GM18868 (cell line): ENCODE measurements at regions not wholly inside any gene's neighbourhood (a gene's known extent, or its start where the extent isn't known, plus 50 kb on each side); places are given as distances from the start of the nearest gene placed in this dataset.
"Not testable (repeated sequence)": the region's sequence is repeated elsewhere in the genome, so short reads cannot be mapped to it uniquely, and the experiment has no call there.

Source experiments
- ATAC-seq: cut with Tn5 transposase; IDR thresholded peaks from one replicate; pipeline ENCODE4 v1.9.1; 2021; ENCODE audit warnings: mild to moderate bottlenecking, moderate library complexity; ENCODE audit not compliant: unreplicated experiment

GRCh38 chr13:44853641-44854040 lies 135.6 kb downstream of the NUFIP1 start:
- no peak for ATAC-seq

- no peak for ATAC-seq
Measured at GRCh38 chr13:44848920-44849676, 140.2 kb downstream of the NUFIP1 start.

- not testable (repeated sequence) for ATAC-seq
Measured at GRCh38 chr13:44845281-44846058, 143.8 kb downstream of the NUFIP1 start.

GRCh38 chr13:44844786-44845185 lies 144.5 kb downstream of the NUFIP1 start:
- no peak for ATAC-seq

GRCh38 chr13:44843403-44843802 lies 145.9 kb downstream of the NUFIP1 start:
- no peak for ATAC-seq

GRCh38 chr13:44842158-44842557 lies 147.1 kb downstream of the NUFIP1 start:
- no peak for ATAC-seq

- no peak for ATAC-seq
Measured at GRCh38 chr13:44840131-44840530, 149.1 kb downstream of the NUFIP1 start.

- no peak for ATAC-seq
Measured at GRCh38 chr13:44837250-44837649, 152.0 kb downstream of the NUFIP1 start.

- ATAC-seq: no peak
Measured at GRCh38 chr13:44834404-44834803, 154.9 kb downstream of the NUFIP1 start.

GRCh38 chr13:44833626-44834025 lies 155.6 kb downstream of the NUFIP1 start:
- ATAC-seq: no peak

GRCh38 chr13:44833139-44833538 lies 156.1 kb downstream of the NUFIP1 start:
- no peak for ATAC-seq

GRCh38 chr13:44826591-44827350 lies 162.5 kb downstream of the NUFIP1 start:
- ATAC-seq: no peak

- no peak for ATAC-seq
Measured at GRCh38 chr13:44825953-44826352, 163.3 kb downstream of the NUFIP1 start.

GRCh38 chr13:44823555-44823954 lies 165.7 kb downstream of the NUFIP1 start:
- not testable (repeated sequence) for ATAC-seq

- no peak for ATAC-seq
Measured at GRCh38 chr13:44822291-44822690, 167.0 kb downstream of the NUFIP1 start.

GRCh38 chr13:44819772-44820171 lies 169.5 kb downstream of the NUFIP1 start:
- ATAC-seq: no peak

GRCh38 chr13:44819245-44819644 lies 170.0 kb downstream of the NUFIP1 start:
- ATAC-seq: no peak

GRCh38 chr13:44818428-44818827 lies 170.8 kb downstream of the NUFIP1 start:
- ATAC-seq: no peak

- ATAC-seq: no peak
Measured at GRCh38 chr13:44818016-44818415, 171.3 kb downstream of the NUFIP1 start.

GRCh38 chr13:44817131-44817671 lies 172.1 kb downstream of the NUFIP1 start:
- ATAC-seq: no peak

GRCh38 chr13:44816701-44817100 lies 172.6 kb downstream of the NUFIP1 start:
- ATAC-seq: no peak
